Lower leg skin (tissue), 4 donors: ENCODE measurements at regions not wholly inside any gene's neighbourhood (a gene's known extent, or its start where the extent isn't known, plus 50 kb on each side); places are given as distances from the start of the nearest gene placed in this dataset.

ENCODE experiments used
- DNase-seq, 2 donors: peaks; one replicate each; pipeline ENCODE4 v3.0.0-alpha.2; 2019; ENCODE audit warnings: low spot score in 2 of 2
- H3K4me3 ChIP-seq: fragments of 200-600 bp; sonication (generic); 2 replicates; pipeline ENCODE4 v1.5.1; 2017; ENCODE audit warnings: mild to moderate bottlenecking, low read depth; ENCODE audit not compliant: poor library complexity, severe bottlenecking
- CTCF ChIP-seq, 3 donors: fragments of 450-650 bp; IDR thresholded peaks; one replicate each; pipeline ENCODE4 v1.5.1; 2016; ENCODE audit warnings: antibody characterized with exemption in 3 of 3, mild to moderate bottlenecking in 3 of 3, moderate library complexity in 2 of 3
- POLR2A ChIP-seq, 2 donors: fragments of 450-650 bp; IDR thresholded peaks; one replicate each; pipeline ENCODE4 v1.6.1; 2016 to 2017; ENCODE audit warnings: antibody characterized with exemption in 2 of 2, mild to moderate bottlenecking in 1 of 2, moderate library complexity in 1 of 2
- WGBS, 2 donors: methylation state at CpG; one replicate each; pipeline ENCODE4 v1.1.5; 2018; 5-methylcytosine and 5-hydroxymethylcytosine counted together
- intact Hi-C: fragments of 100-400 bp; cut with DNase I; formaldehyde crosslinking; loops from one replicate; pipeline ENCODE4 v1.15.0; 2023; ENCODE audit warnings: low total_unique reads

DNA sequence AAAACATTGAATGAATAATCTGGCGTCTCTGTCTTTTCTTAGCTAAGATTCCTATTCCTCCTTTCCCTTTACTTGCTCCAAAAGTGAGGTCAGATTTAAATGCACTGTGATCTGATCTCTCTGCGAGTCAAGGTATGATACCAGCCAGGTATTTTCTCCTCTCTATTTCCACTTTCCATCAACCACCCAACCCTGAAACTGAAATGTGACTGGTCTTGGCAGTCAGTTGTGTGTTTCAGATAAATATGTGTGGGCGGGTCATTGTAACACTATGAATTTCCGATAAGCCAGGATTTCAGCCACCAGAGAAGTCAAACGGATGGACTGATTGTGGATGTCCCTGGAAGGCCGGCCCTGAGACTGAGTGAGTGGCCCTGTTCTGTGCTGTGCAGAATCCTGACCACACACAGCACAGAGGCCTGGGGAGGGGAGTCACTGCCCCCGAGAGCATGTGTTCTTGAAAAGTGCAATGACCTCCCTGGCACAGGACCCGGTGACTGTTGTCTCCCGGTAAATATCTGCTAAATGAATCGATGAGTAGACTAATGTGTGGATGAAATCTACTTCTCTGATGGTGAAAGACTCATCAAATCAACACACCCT is 612.5 kb upstream of the TMEM132C start:
- TF ChIP-seq CTCF (IDR thresholded peaks at IDR 0.05) (no peak), POLR2A (IDR thresholded peaks at IDR 0.05) (no peak)
- no peak overlapping the region for H3K4me3 ChIP-seq
- intact Hi-C loops = no loop called here
- 91 to 93% methylated on average over 10 of the region's 10 CpGs for WGBS, 2 donors
- no peak for DNase-seq

DNA sequence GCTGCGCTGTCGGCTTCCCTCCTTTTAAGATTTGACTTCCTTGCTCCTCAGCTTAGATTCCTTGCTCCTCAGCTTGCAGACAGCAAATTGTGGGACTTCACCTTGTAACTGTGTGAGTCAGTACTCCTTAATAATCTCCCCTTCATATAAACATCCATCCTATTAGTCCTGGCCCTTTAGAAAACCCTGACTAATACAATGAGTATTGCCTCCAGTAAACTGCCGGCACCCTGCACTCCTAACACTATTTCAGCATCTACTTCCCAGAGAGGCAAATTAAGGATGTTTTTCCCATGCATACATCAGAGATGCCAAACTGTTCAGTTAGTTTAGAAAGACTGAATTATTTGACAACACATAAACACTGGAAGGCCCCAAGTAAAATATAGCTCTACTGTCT is 611.3 kb upstream of the TMEM132C start:
- TF ChIP-seq POLR2A (IDR thresholded peaks at IDR 0.05) (no peak), CTCF (IDR thresholded peaks at IDR 0.05) (no peak)
- DNase-seq = no peak
- 87 to 88% methylated on average over 3 of the region's 3 CpGs for WGBS, 2 donors
- intact Hi-C loops = no loop called here
- H3K4me3 ChIP-seq = no peak overlapping the region

DNA sequence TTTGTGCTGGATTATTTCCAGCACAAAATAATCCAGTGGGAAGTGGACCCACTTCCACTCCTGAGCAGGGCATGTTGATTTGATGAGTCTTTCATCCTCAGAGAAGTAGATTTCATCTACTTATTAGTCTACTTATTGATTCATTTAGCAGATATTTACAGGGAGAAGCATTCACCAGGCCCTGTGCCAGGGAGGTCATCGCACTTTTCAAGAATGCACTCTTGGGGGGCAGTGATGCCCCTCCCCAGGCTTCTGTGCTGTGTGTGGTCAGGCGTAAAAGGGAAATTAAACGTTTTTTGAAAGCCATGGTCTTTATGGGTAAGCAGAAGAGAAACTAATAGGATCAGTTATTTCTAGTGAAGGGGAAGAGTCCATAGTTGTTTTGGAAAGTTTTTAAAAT is 610.7 kb upstream of the TMEM132C start:
- WGBS, 2 donors = 36 to 74% methylated on average over 3 of the region's 3 CpGs
- intact Hi-C loops = no loop called here
- DNase-seq = no peak
- H3K4me3 ChIP-seq = no peak overlapping the region
- TF ChIP-seq POLR2A (IDR thresholded peaks at IDR 0.05) = no peak

DNA sequence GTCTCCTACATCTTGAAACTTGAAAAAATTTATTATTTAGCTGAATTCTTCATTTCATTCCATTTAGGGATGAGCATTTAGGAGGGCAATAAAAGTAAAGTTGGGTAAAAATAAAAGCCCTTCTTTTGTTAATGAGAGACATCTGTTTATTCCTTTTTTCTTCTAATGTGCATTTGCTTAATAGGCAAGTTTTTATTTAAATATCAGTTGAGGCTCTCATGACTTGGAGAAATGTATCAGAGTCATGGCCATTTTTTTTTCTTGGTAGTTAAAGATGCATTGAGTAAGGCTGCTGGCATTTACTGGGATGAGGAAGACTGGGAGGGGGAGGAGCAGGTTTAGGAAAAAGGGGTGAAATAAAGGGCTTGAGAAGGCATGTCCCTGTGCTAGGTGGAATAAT is 609.9 kb upstream of the TMEM132C start:
- H3K4me3 ChIP-seq = no peak overlapping the region
- TF ChIP-seq POLR2A (IDR thresholded peaks at IDR 0.05) = no peak
- TF ChIP-seq CTCF (IDR thresholded peaks at IDR 0.05) = no peak
- intact Hi-C loops = no loop called here
- DNase-seq = no peak

- intact Hi-C loops = no loop called here
- no peak overlapping the region for H3K4me3 ChIP-seq
- no peak for TF ChIP-seq POLR2A (IDR thresholded peaks at IDR 0.05)
- no peak for TF ChIP-seq CTCF (IDR thresholded peaks at IDR 0.05)
- DNase-seq = no peak
- WGBS, 2 donors = 48 to 59% methylated on average over 2 of the region's 2 CpGs
Measured at GRCh38 chr12:127660961-127661360, 606.0 kb upstream of the TMEM132C start.

DNA sequence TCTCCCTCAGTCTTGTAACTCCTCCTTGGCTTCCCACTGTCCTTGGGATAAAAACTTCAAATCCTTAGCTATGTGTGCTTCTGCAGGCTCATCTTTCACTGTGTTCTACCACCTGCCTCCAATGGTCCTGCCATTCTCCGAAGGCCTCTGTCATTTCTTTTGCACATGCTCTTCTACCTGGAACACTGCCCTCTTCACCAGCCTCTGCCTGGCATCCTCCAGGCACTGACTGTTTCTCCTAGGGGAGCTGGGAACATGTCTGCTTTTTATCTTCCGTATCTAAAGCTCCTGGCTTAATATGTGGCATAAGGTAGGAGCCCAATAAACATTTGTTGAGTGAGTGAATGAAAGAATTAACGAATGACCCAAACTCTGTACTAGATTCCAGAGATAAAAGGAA is 603.3 kb upstream of the TMEM132C start:
- 78% methylated on average over 3 of the region's 3 CpGs for WGBS, 2 donors
- DNase-seq = no peak
- H3K4me3 ChIP-seq = no peak overlapping the region
- intact Hi-C loops = no loop called here
- TF ChIP-seq CTCF (IDR thresholded peaks at IDR 0.05) = no peak
- no peak for TF ChIP-seq POLR2A (IDR thresholded peaks at IDR 0.05)
